Retinal pigment epithelial cell (primary cell): ENCODE measurements at regions not wholly inside any gene's neighbourhood (a gene's known extent, or its start where the extent isn't known, plus 50 kb on each side); places are given as distances from the start of the nearest gene placed in this dataset.
"Not testable (repeated sequence)": the region's sequence is repeated elsewhere in the genome, so short reads cannot be mapped to it uniquely, and the experiment has no call there.

Experiments
- DNase-seq: peaks from one replicate; pipeline ENCODE4 v3.0.0-alpha.2; 2010; ENCODE audit warnings: low read depth
- H3K4me3 ChIP-seq: 2 replicates; pipeline ENCODE4 v1.5.1; 2011; ENCODE audit warnings: mild to moderate bottlenecking, low read length, control low read depth, moderate library complexity
- CTCF ChIP-seq: conservative IDR thresholded peaks from 2 replicates; pipeline ENCODE4 v1.5.1; 2011; ENCODE audit warnings: low read depth, low read length, control low read depth, inconsistent platforms

- TF ChIP-seq CTCF: no peak
- DNase-seq: no peak
- no peak overlapping the region for H3K4me3 ChIP-seq
Observed at GRCh38 chr18:38170845-38171244, 605.2 kb upstream of the CELF4 start.

GRCh38 chr18:38167623-38168022 lies 602.0 kb upstream of the CELF4 start:
- H3K4me3 ChIP-seq: no peak overlapping the region
- TF ChIP-seq CTCF: no peak

GRCh38 chr18:38153116-38153515 lies 587.5 kb upstream of the CELF4 start:
- not testable (repeated sequence) for DNase-seq, H3K4me3 ChIP-seq

More at GRCh38 chr18:38167623-38168022, 602.0 kb upstream of the CELF4 start:
- no peak for DNase-seq

- DNase-seq: no peak
- H3K4me3 ChIP-seq: no peak overlapping the region
- TF ChIP-seq CTCF: no peak
Observed at GRCh38 chr18:38116716-38117115, 551.1 kb upstream of the CELF4 start.

GRCh38 chr18:38115201-38115600 lies 549.6 kb upstream of the CELF4 start:
- DNase-seq: no peak
- TF ChIP-seq CTCF: no peak
- H3K4me3 ChIP-seq: no peak overlapping the region

- no peak overlapping the region for H3K4me3 ChIP-seq
- no peak for DNase-seq
- TF ChIP-seq CTCF: no peak
Observed at GRCh38 chr18:38087538-38087937, 521.9 kb upstream of the CELF4 start.

GRCh38 chr18:38081516-38081915 lies 515.9 kb upstream of the CELF4 start:
- H3K4me3 ChIP-seq: no peak overlapping the region
- TF ChIP-seq CTCF: no peak
- DNase-seq: no peak

- DNase-seq: no peak
- H3K4me3 ChIP-seq: no peak overlapping the region
- no peak for TF ChIP-seq CTCF
Observed at GRCh38 chr18:38077229-38077628, 511.6 kb upstream of the CELF4 start.
